Prostate gland (tissue), 2 donors: ENCODE measurements at regions not wholly inside any gene's neighbourhood (a gene's known extent, or its start where the extent isn't known, plus 50 kb on each side); places are given as distances from the start of the nearest gene placed in this dataset.

ENCODE experiments used
- CTCF ChIP-seq, 4 experiments: fragments of 200-600 bp in 2 of 4; fragments of 450-650 bp in 2 of 4; sonication (generic) in 2 of 4; IDR thresholded peaks; 1 replicate in 3 of 4; 2 replicates in 1 of 4; pipeline ENCODE4 v1.5.1; 2016 to 2019; ENCODE audit warnings: antibody characterized with exemption in 4 of 4, mild to moderate bottlenecking in 2 of 4, moderate library complexity in 2 of 4
- POLR2AphosphoS5 ChIP-seq: sonication (generic); formaldehyde crosslinking; IDR thresholded peaks from one replicate; pipeline ENCODE4 v1.6.1; 2017; ENCODE audit warnings: antibody characterized with exemption

GRCh38 chr18:70754486-70754885, 465.6 kb downstream of the SOCS6 start:
- no peak for TF ChIP-seq CTCF (IDR thresholded peaks at IDR 0.05)
- TF ChIP-seq POLR2AphosphoS5 = no peak
